Right renal cortex interstitium (tissue), 3 donors: ENCODE measurements at regions not wholly inside any gene's neighbourhood (a gene's known extent, or its start where the extent isn't known, plus 50 kb on each side); places are given as distances from the start of the nearest gene placed in this dataset.
"Not testable (repeated sequence)": the region's sequence is repeated elsewhere in the genome, so short reads cannot be mapped to it uniquely, and the experiment has no call there.

Experiments used
- DNase-seq, 3 donors: peaks; one replicate each; pipeline ENCODE4 v3.0.0-alpha.2; 2013; ENCODE audit warnings: low read depth in 3 of 3, low spot score in 2 of 3

GRCh38 chr3:162367429-162368260, 871.0 kb downstream of the OTOL1 start:
- no peak for DNase-seq

- DNase-seq: no peak
These were observed 871.8 kb downstream of the OTOL1 start for GRCh38 chr3:162368417-162368816.

GRCh38 chr3:162369306-162369705, 872.7 kb downstream of the OTOL1 start:
- DNase-seq: no peak

GRCh38 chr3:162370141-162370540, 873.5 kb downstream of the OTOL1 start:
- no peak for DNase-seq

GRCh38 chr3:162376761-162377160, 880.2 kb downstream of the OTOL1 start:
- DNase-seq: no peak

DNA sequence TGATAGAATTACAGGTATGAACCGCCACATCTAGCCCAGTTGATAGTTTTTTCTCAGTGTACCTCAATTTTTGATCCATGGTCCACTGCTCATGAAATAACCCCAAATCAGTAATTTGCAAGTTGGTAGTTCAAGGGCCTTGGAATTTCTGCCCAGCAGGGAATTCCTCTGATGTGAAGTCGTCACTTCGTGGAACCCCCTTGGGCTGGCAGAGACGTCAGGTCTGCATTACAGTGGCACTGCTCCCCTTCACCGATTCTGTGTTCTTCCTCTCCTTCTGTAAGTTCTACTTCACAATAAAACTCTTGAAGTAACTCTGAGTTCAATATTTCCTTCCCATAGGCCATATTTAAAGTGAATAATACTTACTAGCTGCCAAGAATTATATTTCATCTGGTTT, 881.0 kb downstream of the OTOL1 start:
- DNase-seq: no peak

- no peak for DNase-seq
These were observed 888.8 kb downstream of the OTOL1 start for GRCh38 chr3:162385387-162385786.

GRCh38 chr3:162390891-162391290, 894.3 kb downstream of the OTOL1 start:
- DNase-seq: no peak

DNA sequence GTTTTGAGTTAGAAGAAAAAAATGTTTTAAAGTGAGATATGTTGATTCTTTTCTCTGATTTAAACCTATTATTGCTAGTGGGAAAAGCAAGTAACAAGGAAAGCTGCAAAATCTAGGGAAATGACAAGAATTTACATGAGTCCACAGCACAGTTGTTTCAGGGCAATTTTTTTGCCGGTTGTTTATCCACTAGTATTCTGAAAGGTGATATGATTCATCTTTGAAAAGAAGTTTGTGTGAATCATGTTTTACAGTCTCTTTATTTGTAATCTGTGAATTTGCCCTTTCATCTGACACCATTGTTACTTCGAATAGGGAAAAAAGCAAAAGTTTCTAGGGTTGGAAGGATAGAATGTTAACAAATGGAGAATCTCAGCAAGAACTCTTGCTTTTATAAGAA, 894.7 kb downstream of the OTOL1 start:
- no peak for DNase-seq

DNA sequence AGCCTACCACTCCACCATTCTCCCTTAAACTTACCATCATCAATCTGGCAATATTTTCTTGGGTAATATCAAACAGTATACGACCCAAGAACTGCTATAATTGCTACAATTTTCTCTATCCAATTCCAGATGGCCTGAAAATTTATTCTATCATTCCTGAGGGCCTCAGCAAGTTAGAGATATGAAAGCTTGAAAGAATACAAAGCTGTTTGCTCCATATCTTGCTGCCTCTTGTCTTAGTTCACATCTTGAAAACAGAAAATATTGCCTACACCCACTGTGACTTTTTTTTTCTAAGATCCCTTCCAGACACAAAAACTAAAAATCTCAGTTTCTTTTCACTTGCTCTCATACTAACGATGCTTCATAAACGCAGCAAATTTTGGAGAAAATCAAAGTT, 898.9 kb downstream of the OTOL1 start:
- no peak for DNase-seq

GRCh38 chr3:162398554-162398953, 901.9 kb downstream of the OTOL1 start:
- no peak for DNase-seq

DNA sequence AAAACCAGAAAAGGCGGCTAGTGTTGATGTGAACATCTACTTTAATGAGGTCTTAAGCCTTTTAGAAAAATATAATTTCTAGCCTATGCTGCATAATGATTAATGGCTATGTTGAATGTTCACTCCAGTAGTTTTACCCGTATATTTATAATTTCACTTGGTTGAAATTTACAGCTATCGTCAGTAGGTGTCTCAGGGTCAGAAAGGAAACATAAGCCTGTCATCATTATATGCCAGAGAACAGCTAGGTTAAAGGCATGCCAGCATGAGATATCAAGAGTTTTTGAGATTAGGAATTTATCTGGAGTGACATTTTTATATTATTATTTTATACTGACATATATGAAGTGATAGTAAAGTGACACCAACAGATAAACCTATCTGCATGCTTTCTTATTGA, 904.1 kb downstream of the OTOL1 start:
- no peak for DNase-seq

- DNase-seq: not testable (repeated sequence)
These were observed 914.9 kb downstream of the OTOL1 start for GRCh38 chr3:162411556-162411955.

DNA sequence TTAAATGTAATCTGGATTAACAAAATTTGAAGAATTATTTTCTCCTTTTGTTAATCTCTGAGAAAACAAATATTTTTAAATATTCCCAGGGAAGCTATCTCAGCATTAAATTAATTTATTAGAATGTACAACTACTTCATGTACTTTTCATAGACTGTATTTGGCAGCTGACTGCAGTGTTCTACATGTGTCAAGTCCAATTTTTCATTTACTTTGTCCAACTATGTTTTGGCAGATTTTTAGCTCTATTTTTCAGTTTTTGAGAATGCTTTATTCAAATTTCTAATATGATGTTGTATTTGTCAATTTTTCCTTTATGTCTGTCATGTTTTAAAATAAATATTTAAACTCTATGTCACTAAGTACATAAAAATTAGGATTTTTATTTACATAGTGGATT, 925.1 kb downstream of the OTOL1 start:
- no peak for DNase-seq

DNA sequence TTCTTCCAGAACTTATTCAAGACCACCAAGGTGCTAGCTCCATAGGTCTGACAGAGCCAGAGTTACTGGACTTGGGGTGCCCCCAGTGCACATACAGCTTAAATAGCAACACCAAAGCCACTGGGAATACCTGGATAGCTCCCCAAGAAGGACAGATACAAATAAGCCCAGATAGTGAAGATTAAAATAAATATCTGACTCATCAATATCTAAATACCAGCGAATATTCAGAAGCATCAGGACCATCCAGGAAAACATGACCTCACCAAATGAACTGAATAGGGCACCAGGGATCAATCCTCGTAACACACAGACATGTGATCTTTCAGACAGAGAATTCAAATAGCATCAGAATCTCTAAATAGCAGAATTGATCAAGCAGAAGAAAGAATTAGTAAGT, 931.6 kb downstream of the OTOL1 start:
- no peak for DNase-seq

DNA sequence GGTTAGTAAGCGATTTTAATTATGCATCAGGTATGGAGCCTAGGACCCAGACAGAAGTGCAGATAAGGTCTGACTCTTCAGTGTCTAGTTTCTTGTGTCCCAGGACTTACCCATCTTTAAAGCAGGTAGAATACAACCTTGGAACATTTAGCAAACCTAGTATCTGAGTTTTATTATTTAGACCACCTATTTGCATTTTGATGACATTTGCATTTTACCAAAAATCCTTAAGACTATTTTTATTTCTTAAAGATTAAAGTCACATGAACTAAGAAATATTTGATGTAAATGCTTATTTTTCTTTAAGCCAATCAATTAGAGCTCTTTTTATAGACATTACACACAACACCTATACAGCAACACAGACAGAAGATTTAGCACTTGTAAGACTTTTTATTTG, 939.1 kb downstream of the OTOL1 start:
- no peak for DNase-seq

DNA sequence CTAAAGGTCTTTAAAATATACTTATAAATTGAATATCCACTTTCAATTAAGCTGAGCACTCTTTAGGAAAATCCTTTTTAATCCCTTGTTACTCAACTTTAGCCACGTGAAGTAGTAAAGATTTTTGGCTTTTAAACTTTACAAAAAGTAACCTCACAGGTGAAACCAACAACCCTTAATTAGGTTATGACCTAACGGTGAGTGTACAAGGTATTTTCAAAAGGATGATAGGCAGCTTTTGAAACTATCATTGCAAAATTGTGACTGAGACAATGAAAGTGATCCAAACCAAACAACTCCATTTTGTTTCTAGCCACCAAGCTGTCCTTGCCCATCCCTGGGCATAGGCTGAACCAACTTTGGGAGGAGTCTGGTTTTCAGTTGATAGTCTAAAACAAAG, 940.2 kb downstream of the OTOL1 start:
- no peak for DNase-seq

GRCh38 chr3:162437480-162437879, 940.9 kb downstream of the OTOL1 start:
- no peak for DNase-seq

- no peak for DNase-seq
These were observed 945.1 kb downstream of the OTOL1 start for GRCh38 chr3:162441716-162442115.

GRCh38 chr3:162443376-162443775, 946.8 kb downstream of the OTOL1 start:
- no peak for DNase-seq

DNA sequence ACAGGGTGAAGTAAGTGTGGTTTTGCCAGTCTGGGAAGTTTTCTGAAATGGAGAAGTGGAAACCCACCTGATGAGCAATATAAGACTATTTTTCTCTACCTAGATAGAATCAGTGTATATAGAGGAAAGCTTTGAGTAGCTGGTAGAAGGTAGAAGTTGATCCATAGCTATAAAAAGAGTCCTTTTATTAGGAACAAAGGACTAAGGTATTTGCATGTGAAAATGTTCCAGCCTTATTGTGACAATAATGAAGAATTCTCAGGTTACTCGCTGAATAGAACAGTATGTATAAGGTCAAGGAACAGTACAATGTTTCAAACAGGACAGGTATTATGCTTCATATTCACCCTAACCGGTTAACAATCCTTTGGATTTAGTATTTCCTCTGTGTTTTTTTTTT, 972.2 kb downstream of the OTOL1 start:
- no peak for DNase-seq

- no peak for DNase-seq
These were observed 990.5 kb downstream of the OTOL1 start for GRCh38 chr3:162487138-162487537.

- no peak for DNase-seq
These were observed 993.2 kb downstream of the OTOL1 start for GRCh38 chr3:162489853-162490252.
